ENCODE measurements at regions not wholly inside any gene's neighbourhood (a gene's known extent, or its start where the extent isn't known, plus 50 kb on each side); places are given as distances from the start of the nearest gene placed in this dataset.

DNA sequence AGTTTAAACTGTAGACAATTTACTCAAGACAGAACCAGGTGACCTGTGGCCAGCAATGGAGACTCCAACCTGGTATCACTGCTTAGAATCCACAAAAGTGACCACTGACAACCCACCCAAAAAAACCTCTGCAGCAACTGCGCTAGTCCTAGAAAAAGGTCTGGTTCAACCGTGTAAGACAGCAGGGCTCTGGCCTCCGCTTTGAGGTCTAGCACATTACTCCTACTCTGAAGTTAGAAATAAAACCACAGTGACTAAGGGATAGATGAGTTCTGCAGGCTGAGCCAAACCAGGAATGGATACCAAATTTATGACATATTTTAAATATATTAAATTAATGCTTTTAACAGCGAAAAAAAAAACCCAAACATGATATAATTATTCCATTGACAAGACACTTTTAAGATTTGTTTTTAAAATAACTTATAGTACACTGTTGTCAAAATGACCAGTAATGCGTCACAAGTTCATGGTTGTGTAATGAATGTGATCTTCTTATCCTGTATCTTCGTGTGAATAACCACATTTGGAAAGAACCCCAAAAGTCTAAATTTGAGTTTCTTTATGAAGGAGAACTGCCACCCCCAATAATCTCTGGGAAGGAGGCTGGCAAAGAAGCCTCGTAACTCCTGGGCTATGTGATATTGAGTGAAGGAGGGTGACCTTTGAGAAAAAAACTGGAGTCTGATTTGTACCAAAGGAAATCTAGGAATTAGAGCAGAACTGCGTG lies 101.9 kb upstream of the SLC44A1 start:
- DNase-seq (ENCODE audit: low spot score) (no peak), ATAC-seq (ENCODE audit: low FRiP score) (no peak)
- TF ChIP-seq, protein P1, sequence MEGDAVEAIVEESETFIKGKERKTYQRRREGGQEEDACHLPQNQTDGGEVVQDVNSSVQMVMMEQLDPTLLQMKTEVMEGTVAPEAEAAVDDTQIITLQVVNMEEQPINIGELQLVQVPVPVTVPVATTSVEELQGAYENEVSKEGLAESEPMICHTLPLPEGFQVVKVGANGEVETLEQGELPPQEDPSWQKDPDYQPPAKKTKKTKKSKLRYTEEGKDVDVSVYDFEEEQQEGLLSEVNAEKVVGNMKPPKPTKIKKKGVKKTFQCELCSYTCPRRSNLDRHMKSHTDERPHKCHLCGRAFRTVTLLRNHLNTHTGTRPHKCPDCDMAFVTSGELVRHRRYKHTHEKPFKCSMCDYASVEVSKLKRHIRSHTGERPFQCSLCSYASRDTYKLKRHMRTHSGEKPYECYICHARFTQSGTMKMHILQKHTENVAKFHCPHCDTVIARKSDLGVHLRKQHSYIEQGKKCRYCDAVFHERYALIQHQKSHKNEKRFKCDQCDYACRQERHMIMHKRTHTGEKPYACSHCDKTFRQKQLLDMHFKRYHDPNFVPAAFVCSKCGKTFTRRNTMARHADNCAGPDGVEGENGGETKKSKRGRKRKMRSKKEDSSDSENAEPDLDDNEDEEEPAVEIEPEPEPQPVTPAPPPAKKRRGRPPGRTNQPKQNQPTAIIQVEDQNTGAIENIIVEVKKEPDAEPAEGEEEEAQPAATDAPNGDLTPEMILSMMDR (IDR thresholded peaks at IDR 0.05) = no peak

- DNase-seq (ENCODE audit: low spot score) (no peak), ATAC-seq (ENCODE audit: low FRiP score) (no peak)
- TF ChIP-seq, protein P1 (IDR thresholded peaks at IDR 0.05) = no peak
Measured at GRCh38 chr9:105143136-105143430, 101.4 kb upstream of the SLC44A1 start.

- ATAC-seq (ENCODE audit: low FRiP score) (no peak), DNase-seq (ENCODE audit: low spot score) (no peak)
- TF ChIP-seq, protein P1 (IDR thresholded peaks at IDR 0.05) = no peak
Measured at GRCh38 chr9:105144076-105144475, 100.4 kb upstream of the SLC44A1 start.

DNA sequence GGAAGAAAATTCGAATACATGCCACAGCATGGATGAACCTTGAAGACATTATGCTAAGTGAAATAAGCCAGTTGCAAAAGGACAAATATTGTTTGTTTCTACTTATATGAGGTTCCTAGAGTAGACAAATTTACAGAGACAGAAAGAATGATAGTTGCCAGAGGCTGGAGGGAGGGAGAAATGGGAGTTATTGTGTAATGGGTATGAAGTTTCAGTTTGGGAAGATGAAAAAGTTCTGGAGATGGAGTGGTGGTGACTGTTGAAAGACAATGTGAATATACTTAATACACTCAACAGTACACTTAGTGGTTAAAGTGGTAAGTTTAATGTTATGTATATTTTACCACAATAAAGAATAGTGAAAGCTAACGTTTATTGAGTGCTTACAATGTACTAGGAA lies 99.6 kb upstream of the SLC44A1 start:
- ATAC-seq (ENCODE audit: low FRiP score) = no peak
- TF ChIP-seq, protein P1 (IDR thresholded peaks at IDR 0.05) = no peak
- no peak for DNase-seq (ENCODE audit: low spot score)

- ATAC-seq (ENCODE audit: low FRiP score) = no peak
Measured at GRCh38 chr9:105146677-105147076, 97.8 kb upstream of the SLC44A1 start.

DNA sequence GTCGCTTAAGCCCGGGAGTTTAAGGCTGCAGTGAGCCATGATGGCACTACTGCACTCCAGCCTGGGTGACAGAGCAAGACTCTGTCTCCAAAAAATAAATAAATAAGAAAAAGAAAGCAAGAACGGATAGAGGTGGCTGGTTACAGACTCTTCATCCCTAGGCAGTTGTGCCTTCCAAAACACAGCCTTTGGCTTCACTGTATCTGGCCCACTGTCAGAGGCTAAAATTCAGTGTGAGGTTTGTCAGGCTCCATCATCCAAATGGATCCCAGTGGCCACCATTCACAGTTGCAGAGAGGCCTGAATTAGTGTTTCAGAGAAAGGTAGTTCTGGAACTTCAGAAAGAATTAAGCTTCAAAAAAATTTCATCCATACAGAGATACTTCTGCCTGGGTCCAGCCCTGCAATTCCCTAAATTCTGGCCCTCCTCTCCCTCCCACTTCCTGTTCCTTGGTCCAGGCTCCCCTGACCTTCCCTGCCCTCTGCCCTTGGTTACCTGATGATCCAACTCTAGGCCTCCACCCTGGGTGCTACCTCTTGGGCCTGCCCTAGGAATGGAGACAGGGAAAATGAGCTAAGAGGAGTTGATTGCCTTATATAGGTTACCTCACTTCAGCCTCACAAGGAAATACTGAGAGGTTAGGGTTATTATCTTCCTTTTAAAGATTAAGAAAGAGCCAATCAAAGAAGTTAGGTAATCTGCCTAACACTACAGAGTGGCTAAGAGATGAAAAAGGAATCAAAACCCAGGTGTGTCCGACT lies 97.2 kb upstream of the SLC44A1 start:
- TF ChIP-seq, protein P1 (IDR thresholded peaks at IDR 0.05) = no peak
- DNase-seq (ENCODE audit: low spot score) = no peak
- ATAC-seq (ENCODE audit: low FRiP score) = no peak

More at GRCh38 chr9:105146677-105147076, 97.8 kb upstream of the SLC44A1 start:
- TF ChIP-seq, protein P1 (IDR thresholded peaks at IDR 0.05) = no peak
- no peak for DNase-seq (ENCODE audit: low spot score)
